Astrocyte of the spinal cord (primary cell): ENCODE measurements at regions not wholly inside any gene's neighbourhood (a gene's known extent, or its start where the extent isn't known, plus 50 kb on each side); places are given as distances from the start of the nearest gene placed in this dataset.

Experiments
- DNase-seq: peaks from one replicate; pipeline ENCODE4 v3.0.0; 2011; ENCODE audit warnings: low read depth, low spot score
- H3K4me3 ChIP-seq: 2 replicates; pipeline ENCODE4 v1.5.1; 2011; ENCODE audit warnings: low read depth, mild to moderate bottlenecking, low read length, moderate library complexity
- in situ Hi-C: cut with HindIII; loops from 2 replicates; pipeline ENCODE4 v1.10.0; 2017; ENCODE audit warnings: low sequenced_read_pairs
- TF ChIP-seq, protein P1 (sequence below): IDR thresholded peaks from 2 replicates; pipeline ENCODE4 v1.5.1; 2012; ENCODE audit warnings: low read depth, mild to moderate bottlenecking, low read length, inconsistent platforms

DNA sequence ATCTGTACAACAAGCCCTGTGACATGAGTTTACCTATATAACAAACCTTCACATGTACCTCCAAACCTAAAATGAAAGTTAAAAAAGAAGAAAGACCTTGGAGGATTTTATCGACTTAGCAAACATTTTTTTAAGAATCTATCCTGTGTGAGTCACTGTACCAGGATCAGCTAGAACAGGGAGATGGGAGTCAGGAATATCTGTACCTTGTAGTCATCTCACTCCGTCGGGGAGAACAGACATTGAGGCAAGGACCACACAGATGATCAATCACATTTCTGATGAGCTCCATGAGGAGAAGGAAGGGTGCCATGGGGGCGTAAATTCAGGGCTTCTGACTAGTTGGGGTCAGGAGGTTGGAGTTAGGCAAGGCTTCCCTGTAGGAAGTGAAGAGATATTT, 310.6 kb downstream of the VRK1 start:
- in situ Hi-C loops: no loop called here
- TF ChIP-seq, protein P1, sequence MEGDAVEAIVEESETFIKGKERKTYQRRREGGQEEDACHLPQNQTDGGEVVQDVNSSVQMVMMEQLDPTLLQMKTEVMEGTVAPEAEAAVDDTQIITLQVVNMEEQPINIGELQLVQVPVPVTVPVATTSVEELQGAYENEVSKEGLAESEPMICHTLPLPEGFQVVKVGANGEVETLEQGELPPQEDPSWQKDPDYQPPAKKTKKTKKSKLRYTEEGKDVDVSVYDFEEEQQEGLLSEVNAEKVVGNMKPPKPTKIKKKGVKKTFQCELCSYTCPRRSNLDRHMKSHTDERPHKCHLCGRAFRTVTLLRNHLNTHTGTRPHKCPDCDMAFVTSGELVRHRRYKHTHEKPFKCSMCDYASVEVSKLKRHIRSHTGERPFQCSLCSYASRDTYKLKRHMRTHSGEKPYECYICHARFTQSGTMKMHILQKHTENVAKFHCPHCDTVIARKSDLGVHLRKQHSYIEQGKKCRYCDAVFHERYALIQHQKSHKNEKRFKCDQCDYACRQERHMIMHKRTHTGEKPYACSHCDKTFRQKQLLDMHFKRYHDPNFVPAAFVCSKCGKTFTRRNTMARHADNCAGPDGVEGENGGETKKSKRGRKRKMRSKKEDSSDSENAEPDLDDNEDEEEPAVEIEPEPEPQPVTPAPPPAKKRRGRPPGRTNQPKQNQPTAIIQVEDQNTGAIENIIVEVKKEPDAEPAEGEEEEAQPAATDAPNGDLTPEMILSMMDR: no peak
- no peak for DNase-seq
- H3K4me3 ChIP-seq: no peak overlapping the region

GRCh38 chr14:97109234-97109633, 312.1 kb downstream of the VRK1 start:
- DNase-seq: no peak
- in situ Hi-C loops: no loop called here
- H3K4me3 ChIP-seq: no peak overlapping the region
- TF ChIP-seq, protein P1: no peak

DNA sequence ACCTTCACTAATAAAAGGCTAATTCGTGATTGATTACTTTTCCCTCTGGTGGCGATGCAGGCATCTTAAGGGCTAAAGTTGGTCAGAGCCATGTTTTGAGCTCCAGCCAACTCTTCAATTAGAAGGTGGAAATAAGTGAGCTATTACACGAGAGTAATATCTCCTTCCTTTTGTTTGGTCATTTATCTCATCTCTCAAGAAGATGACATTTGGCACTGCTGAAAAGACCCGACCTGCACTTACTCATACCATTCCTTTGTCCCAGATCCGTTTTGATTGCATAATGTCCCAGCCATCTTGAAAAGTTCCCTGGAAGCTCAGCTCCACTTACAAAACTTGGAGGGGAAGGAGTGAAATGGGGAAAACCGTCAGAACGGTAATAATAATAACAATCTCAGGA, 316.2 kb downstream of the VRK1 start:
- in situ Hi-C loops: no loop called here
- H3K4me3 ChIP-seq: no peak overlapping the region
- TF ChIP-seq, protein P1: no peak
- DNase-seq: no peak

DNA sequence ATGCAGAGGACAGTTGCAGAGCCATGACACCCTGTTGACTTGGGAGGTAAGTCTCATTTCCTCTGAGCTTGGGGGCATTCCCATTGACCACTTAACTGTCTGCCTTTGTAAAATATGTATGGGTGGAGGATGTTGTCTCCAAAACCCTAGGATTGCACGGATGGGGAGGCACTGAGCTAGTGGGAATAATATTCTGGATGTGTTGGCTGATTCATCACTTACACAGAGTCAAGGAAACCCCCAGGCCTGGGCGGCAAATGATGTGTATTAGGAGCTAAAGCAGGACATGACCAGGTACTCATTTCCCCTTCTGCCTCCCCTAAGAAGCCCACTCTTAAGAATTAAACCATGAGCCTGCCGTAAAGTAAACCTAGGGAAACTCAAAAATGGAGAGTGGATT, 319.4 kb downstream of the VRK1 start:
- TF ChIP-seq, protein P1: no peak
- no peak for DNase-seq
- H3K4me3 ChIP-seq: no peak overlapping the region
- in situ Hi-C loops: no loop called here

DNA sequence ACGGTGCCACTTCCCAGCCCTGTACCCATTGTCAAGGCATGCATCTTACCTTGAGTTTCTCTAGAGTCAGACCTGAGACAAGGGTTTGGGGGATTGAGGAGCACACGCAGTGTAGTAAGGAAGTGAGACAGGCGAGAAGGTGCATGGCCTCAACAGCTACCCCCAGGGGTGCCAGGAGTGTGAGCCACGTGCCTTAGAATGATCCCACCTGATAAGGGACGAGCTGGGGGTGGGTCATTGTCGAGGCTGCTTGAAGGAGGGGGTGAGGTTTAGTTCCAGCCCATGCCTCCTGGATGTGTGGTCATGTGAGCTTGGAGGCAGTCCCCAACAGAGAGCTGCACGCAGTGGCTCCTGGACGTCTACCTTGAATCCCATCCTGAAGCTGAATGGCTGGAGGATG, 320.5 kb downstream of the VRK1 start:
- no peak for DNase-seq
- in situ Hi-C loops: no loop called here
- TF ChIP-seq, protein P1: no peak
- H3K4me3 ChIP-seq: no peak overlapping the region

DNA sequence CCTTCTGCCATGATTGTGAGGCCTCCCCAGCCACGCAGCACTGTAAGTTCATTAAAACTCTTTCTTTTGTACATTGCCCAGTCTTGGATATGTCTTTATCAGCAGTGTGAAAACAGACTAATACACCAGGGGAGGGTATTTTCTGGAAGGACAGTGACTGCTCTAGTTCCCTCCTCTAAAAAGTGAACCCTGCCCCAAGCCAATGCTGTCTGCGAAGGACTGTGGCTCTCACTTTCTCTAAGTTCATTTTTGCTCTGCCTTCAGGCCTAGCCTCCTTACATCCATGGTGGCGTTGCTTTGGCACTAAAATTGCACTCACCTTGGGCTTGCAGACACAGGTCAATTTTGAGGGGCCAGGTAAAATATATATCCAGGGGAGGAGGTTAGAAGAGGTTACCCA, 323.0 kb downstream of the VRK1 start:
- TF ChIP-seq, protein P1: no peak
- in situ Hi-C loops: no loop called here
- no peak for DNase-seq
- no peak overlapping the region for H3K4me3 ChIP-seq

- no peak overlapping the region for H3K4me3 ChIP-seq
- TF ChIP-seq, protein P1: no peak
- no peak for DNase-seq
- in situ Hi-C loops: no loop called here
Measured at GRCh38 chr14:97120611-97121031, 323.4 kb downstream of the VRK1 start.
